Endodermal cell (in vitro differentiated cells): ENCODE measurements at regions not wholly inside any gene's neighbourhood (a gene's known extent, or its start where the extent isn't known, plus 50 kb on each side); places are given as distances from the start of the nearest gene placed in this dataset.

ENCODE experiments used
- DNase-seq: peaks from one replicate; pipeline ENCODE4 v3.0.0-alpha.2; 2017
- H3K27ac ChIP-seq: 2 replicates; pipeline ENCODE4 v1.5.1; 2013; ENCODE audit warnings: mild to moderate bottlenecking, low read depth, low read length, moderate library complexity
- H3K27me3 ChIP-seq: 2 replicates; pipeline ENCODE4 v1.6.1; 2013; ENCODE audit warnings: mild to moderate bottlenecking, low read length, moderate library complexity; ENCODE audit not compliant: insufficient read depth, control insufficient read depth, poor library complexity, severe bottlenecking
- H3K36me3 ChIP-seq: 2 replicates; pipeline ENCODE4 v1.7.0; 2013; ENCODE audit warnings: mild to moderate bottlenecking, low read length, moderate library complexity; ENCODE audit not compliant: control insufficient read depth, insufficient read depth
- H3K4me1 ChIP-seq: one replicate; pipeline ENCODE4 v1.7.0; 2013; ENCODE audit warnings: low read length; ENCODE audit not compliant: control insufficient read depth, insufficient read depth
- H3K4me3 ChIP-seq: 2 replicates; pipeline ENCODE4 v1.5.1; 2013; ENCODE audit warnings: mild to moderate bottlenecking, low read length, moderate library complexity
- H3K9ac ChIP-seq: 2 replicates; pipeline ENCODE4 v1.6.1; 2013; ENCODE audit warnings: mild to moderate bottlenecking, low read length, moderate library complexity; ENCODE audit not compliant: poor library complexity, severe bottlenecking; ENCODE audit errors: extremely low read depth
- H3K9me3 ChIP-seq: 2 replicates; pipeline ENCODE4 v1.6.1; 2013; ENCODE audit warnings: mild to moderate bottlenecking, low read length, moderate library complexity; ENCODE audit not compliant: control insufficient read depth
- H3K27ac Mint-ChIP-seq: 2 replicates; pipeline ENCODE4 v1.8.0; 2020; ENCODE audit warnings: mixed read lengths
- H3K27me3 Mint-ChIP-seq: 2 replicates; pipeline ENCODE4 v1.8.0; 2021; ENCODE audit warnings: mild to moderate bottlenecking, mixed read lengths; ENCODE audit not compliant: insufficient read depth
- H3K36me3 Mint-ChIP-seq: 2 replicates; pipeline ENCODE4 v1.8.0; 2020; ENCODE audit warnings: low read depth, mixed read lengths
- H3K4me1 Mint-ChIP-seq: 2 replicates; pipeline ENCODE4 v1.8.0; 2020; ENCODE audit warnings: mixed read lengths
- H3K4me3 Mint-ChIP-seq: 2 replicates; pipeline ENCODE4 v1.8.0; 2020; ENCODE audit warnings: mild to moderate bottlenecking, moderate library complexity, mixed read lengths
- H3K9me3 Mint-ChIP-seq: 2 replicates; pipeline ENCODE4 v1.8.0; 2020; ENCODE audit warnings: mild to moderate bottlenecking, mixed read lengths
- CTCF ChIP-seq: fragments of 200-600 bp; sonication (generic); conservative IDR thresholded peaks from 2 replicates; pipeline ENCODE4 v1.5.0; 2021; ENCODE audit warnings: antibody characterized with exemption, mild to moderate bottlenecking
- WGBS, 2 experiments: methylation state at CpG; one replicate each; pipeline versions ENCODE4 v1.1.5 to v1.1.7; 2013; ENCODE audit warnings: missing lambda C conversion rate in 2 of 2, mixed read lengths in 1 of 2; ENCODE audit not compliant: insufficient coverage in 1 of 2, insufficient read length in 1 of 2; 5-methylcytosine and 5-hydroxymethylcytosine counted together

GRCh38 chr5:179408611-179409010 lies 63.4 kb upstream of the ADAMTS2 start:
- no peak overlapping the region for H3K27ac ChIP-seq
- no peak overlapping the region for H3K4me3 ChIP-seq
- H3K4me1 Mint-ChIP-seq: no peaks in the 10 kb centered on the region
- peaks cover 5% of the 10 kb centered on the region for H3K9me3 Mint-ChIP-seq
- DNase-seq: no peak
- no peaks in the 10 kb centered on the region for H3K27me3 ChIP-seq
- H3K9me3 ChIP-seq: no peaks in the 10 kb centered on the region
- H3K27me3 Mint-ChIP-seq: no peaks in the 10 kb centered on the region
- H3K4me3 Mint-ChIP-seq: no peak overlapping the region
- H3K27ac Mint-ChIP-seq: no peak overlapping the region
- no peak overlapping the region for H3K9ac ChIP-seq
- WGBS, 2 experiments: 90 to 94% methylated on average over 18 to 19 of the region's 19 CpGs
- no peaks in the 10 kb centered on the region for H3K4me1 ChIP-seq
- no peaks in the 10 kb centered on the region for H3K36me3 ChIP-seq
- no peaks in the 10 kb centered on the region for H3K36me3 Mint-ChIP-seq
- no peak for TF ChIP-seq CTCF

GRCh38 chr5:179407191-179408175 lies 62.2 kb upstream of the ADAMTS2 start:
- 87 to 91% methylated on average over 4 to 16 of the region's 16 CpGs for WGBS, 2 experiments
- Mint-ChIP-seq H3K4me1 (no peaks in the 10 kb centered on the region), H3K9me3 (peaks cover 9% of the 10 kb centered on the region), H3K36me3 (no peaks in the 10 kb centered on the region), H3K27me3 (no peaks in the 10 kb centered on the region), H3K4me3 (no peak overlapping the region), H3K27ac (no peak overlapping the region)
- TF ChIP-seq CTCF: no peak
- Histone ChIP-seq H3K9me3 (peaks cover 5% of the 10 kb centered on the region), H3K27me3 (no peaks in the 10 kb centered on the region), H3K36me3 (no peaks in the 10 kb centered on the region), H3K27ac (no peak overlapping the region), H3K9ac (no peak overlapping the region), H3K4me3 (no peak overlapping the region), H3K4me1 (no peaks in the 10 kb centered on the region)
- peak; percentile 32 for DNase-seq

GRCh38 chr5:179406031-179406961 lies 61.0 kb upstream of the ADAMTS2 start:
- TF ChIP-seq CTCF: no peak
- DNase-seq: peak; percentile 35
- H3K4me1 ChIP-seq: no peaks in the 10 kb centered on the region
- no peak overlapping the region for H3K27ac ChIP-seq
- Mint-ChIP-seq H3K27ac (no peak overlapping the region), H3K9me3 (peaks cover 21% of the 10 kb centered on the region), H3K4me3 (no peak overlapping the region), H3K36me3 (no peaks in the 10 kb centered on the region), H3K4me1 (no peaks in the 10 kb centered on the region), H3K27me3 (no peaks in the 10 kb centered on the region)
- H3K9ac ChIP-seq: no peak overlapping the region
- H3K9me3 ChIP-seq: peaks cover 11% of the 10 kb centered on the region
- 88 to 98% methylated on average over 10 to 18 of the region's 18 CpGs for WGBS, 2 experiments
- no peaks in the 10 kb centered on the region for H3K36me3 ChIP-seq
- H3K27me3 ChIP-seq: no peaks in the 10 kb centered on the region
- no peak overlapping the region for H3K4me3 ChIP-seq
